ENCODE measurements at regions not wholly inside any gene's neighbourhood (a gene's known extent, or its start where the extent isn't known, plus 50 kb on each side); places are given as distances from the start of the nearest gene placed in this dataset.

DNA sequence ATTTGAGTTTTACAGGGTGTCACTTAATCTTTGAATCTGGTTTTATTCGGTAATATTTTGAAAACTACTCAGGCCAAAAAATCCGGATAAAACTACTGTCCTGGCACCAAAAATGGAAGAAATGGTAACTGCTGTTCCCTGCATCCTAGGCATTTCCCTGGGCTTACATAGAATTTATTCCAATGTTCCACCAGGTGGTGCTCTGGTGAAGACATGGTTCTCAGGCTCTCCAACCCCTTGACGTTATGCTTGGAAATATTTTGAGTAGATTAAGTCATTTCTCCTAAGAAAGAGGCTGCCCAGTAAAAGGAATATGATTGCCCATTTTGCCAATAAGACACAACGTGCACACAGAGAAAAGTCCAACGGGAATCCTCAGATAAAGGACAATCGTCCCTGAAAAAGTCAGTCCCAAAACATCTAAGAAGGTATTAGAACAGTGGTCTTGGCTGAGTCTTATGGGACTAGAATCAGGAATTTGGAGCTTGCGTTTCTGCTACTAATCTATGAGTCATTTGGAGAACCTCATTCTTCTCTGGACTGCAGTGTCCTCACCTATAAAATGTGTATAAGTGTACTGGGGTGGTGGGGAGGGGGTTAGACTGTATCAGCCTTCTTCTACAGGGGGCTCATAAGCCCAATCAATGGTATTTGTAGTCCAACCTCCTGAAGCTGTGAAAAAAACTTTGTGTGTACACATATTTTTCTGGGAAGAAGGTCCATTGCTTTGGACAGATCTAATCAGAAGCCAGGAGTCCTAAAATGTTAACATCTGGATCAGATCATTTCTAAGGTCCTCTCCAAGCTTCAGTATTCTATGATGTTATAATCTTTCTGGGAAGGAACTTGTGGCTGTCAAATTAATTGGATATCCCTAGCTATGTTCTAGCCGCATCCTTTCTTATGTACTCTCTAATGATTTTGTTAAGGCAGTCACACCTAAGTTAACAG is 131.0 kb upstream of the BMP2 start:
- Histone ChIP-seq H3K79me2 (replicated peaks; ENCODE audit: insufficient read depth, low read length) (no peaks in the 10 kb centered on the region), H3K9me3 (ENCODE audit: low read length) (no peaks in the 10 kb centered on the region), H3K36me3 (ENCODE audit: insufficient read depth, low read length) (no peaks in the 10 kb centered on the region), H3K27ac (ENCODE audit: low read length) (no peak overlapping the region), H3F3A (ENCODE audit: insufficient read depth, low read length, poor library complexity, severe bottlenecking) (no peaks in the 10 kb centered on the region), H3K4me3 (ENCODE audit: low read length) (no peak overlapping the region), H2AFZ (ENCODE audit: low read depth, low read length) (no peak overlapping the region), H3K9me2 (ENCODE audit: insufficient read depth, low read length) (no peaks in the 10 kb centered on the region), H4K20me1 (ENCODE audit: insufficient read depth) (no peaks in the 10 kb centered on the region), H3K9ac (ENCODE audit: low read length) (no peak overlapping the region), H3K4me2 (ENCODE audit: low read length) (no peak overlapping the region), H3K27me3 (ENCODE audit: insufficient read depth, low read depth, low read length) (no peaks in the 10 kb centered on the region)
- TF ChIP-seq SMC3 (conservative IDR thresholded peaks at IDR 0.05; ENCODE audit: poor library complexity): peak; percentile 37
- peak; percentile 34 for TF ChIP-seq RAD21 (conservative IDR thresholded peaks at IDR 0.05)
- TF ChIP-seq POLR2AphosphoS5 (IDR thresholded peaks at IDR 0.05): no peak
- TF ChIP-seq, protein P1, sequence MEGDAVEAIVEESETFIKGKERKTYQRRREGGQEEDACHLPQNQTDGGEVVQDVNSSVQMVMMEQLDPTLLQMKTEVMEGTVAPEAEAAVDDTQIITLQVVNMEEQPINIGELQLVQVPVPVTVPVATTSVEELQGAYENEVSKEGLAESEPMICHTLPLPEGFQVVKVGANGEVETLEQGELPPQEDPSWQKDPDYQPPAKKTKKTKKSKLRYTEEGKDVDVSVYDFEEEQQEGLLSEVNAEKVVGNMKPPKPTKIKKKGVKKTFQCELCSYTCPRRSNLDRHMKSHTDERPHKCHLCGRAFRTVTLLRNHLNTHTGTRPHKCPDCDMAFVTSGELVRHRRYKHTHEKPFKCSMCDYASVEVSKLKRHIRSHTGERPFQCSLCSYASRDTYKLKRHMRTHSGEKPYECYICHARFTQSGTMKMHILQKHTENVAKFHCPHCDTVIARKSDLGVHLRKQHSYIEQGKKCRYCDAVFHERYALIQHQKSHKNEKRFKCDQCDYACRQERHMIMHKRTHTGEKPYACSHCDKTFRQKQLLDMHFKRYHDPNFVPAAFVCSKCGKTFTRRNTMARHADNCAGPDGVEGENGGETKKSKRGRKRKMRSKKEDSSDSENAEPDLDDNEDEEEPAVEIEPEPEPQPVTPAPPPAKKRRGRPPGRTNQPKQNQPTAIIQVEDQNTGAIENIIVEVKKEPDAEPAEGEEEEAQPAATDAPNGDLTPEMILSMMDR (IDR thresholded peaks at IDR 0.05; ENCODE audit: poor library complexity, severe bottlenecking): peak; percentile 47
- no peak for TF ChIP-seq MXI1 (conservative IDR thresholded peaks at IDR 0.05; ENCODE audit: poor library complexity, severe bottlenecking)

DNA sequence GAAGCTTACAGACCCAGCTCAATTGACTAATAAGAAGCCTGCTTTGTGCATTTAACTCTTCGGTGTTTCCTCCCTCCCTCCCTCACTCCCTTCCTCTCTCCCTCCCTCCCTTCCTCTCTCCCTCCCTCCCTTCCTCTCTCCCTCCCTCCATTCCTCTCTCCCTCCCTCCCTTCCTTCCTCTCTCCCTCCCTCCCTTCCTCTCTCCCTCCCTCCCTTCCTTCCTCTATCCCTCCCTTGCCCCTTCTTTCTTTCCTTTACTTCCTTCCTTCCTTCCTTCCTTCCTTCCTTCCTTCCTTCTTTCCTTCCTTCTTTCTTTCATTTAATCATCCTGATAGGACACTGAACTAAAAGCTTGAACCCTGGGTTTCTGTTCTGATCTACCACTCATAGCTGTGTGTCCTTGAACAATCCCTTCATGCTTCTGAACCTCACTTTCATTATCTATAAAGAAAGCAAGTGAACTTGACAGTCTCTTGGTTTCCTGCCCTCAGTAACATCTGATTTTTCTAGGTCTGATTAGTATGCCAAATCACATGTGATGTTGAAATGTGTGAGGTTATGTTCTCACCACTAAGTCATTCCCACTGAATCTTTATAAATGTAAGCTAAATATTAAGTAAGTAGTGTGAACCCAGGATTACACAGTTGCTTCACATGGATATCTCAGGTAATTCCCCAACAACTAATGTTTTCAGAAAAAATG is 132.3 kb upstream of the BMP2 start:
- H3F3A ChIP-seq (ENCODE audit: insufficient read depth, low read length, poor library complexity, severe bottlenecking): no peaks in the 10 kb centered on the region
- no peaks in the 10 kb centered on the region for H3K9me3 ChIP-seq (ENCODE audit: low read length)
- TF ChIP-seq MXI1 (conservative IDR thresholded peaks at IDR 0.05; ENCODE audit: poor library complexity, severe bottlenecking) (no peak), POLR2AphosphoS5 (IDR thresholded peaks at IDR 0.05) (no peak), EZH2 (IDR thresholded peaks at IDR 0.05; ENCODE audit: borderline replicate concordance, insufficient read depth, low read length, poor library complexity, severe bottlenecking) (no peak), EP300 (conservative IDR thresholded peaks at IDR 0.05; ENCODE audit: poor library complexity, severe bottlenecking) (no peak), SMC3 (conservative IDR thresholded peaks at IDR 0.05; ENCODE audit: poor library complexity) (no peak), TAF1 (IDR thresholded peaks at IDR 0.05; ENCODE audit: low read depth) (no peak), RAD21 (conservative IDR thresholded peaks at IDR 0.05) (no peak)
- TF ChIP-seq, protein P2, sequence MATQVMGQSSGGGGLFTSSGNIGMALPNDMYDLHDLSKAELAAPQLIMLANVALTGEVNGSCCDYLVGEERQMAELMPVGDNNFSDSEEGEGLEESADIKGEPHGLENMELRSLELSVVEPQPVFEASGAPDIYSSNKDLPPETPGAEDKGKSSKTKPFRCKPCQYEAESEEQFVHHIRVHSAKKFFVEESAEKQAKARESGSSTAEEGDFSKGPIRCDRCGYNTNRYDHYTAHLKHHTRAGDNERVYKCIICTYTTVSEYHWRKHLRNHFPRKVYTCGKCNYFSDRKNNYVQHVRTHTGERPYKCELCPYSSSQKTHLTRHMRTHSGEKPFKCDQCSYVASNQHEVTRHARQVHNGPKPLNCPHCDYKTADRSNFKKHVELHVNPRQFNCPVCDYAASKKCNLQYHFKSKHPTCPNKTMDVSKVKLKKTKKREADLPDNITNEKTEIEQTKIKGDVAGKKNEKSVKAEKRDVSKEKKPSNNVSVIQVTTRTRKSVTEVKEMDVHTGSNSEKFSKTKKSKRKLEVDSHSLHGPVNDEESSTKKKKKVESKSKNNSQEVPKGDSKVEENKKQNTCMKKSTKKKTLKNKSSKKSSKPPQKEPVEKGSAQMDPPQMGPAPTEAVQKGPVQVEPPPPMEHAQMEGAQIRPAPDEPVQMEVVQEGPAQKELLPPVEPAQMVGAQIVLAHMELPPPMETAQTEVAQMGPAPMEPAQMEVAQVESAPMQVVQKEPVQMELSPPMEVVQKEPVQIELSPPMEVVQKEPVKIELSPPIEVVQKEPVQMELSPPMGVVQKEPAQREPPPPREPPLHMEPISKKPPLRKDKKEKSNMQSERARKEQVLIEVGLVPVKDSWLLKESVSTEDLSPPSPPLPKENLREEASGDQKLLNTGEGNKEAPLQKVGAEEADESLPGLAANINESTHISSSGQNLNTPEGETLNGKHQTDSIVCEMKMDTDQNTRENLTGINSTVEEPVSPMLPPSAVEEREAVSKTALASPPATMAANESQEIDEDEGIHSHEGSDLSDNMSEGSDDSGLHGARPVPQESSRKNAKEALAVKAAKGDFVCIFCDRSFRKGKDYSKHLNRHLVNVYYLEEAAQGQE (IDR thresholded peaks at IDR 0.05; ENCODE audit: borderline replicate concordance): no peak
- TF ChIP-seq, protein P1 (IDR thresholded peaks at IDR 0.05; ENCODE audit: poor library complexity, severe bottlenecking): no peak
- no peak overlapping the region for H3K27ac ChIP-seq (ENCODE audit: low read length)
- no peak overlapping the region for H2AFZ ChIP-seq (ENCODE audit: low read depth, low read length)
- H3K9ac ChIP-seq (ENCODE audit: low read length): no peak overlapping the region
- no peaks in the 10 kb centered on the region for H3K27me3 ChIP-seq (ENCODE audit: insufficient read depth, low read depth, low read length)
- H3K79me2 ChIP-seq (replicated peaks; ENCODE audit: insufficient read depth, low read length): no peaks in the 10 kb centered on the region
- no peaks in the 10 kb centered on the region for H4K20me1 ChIP-seq (ENCODE audit: insufficient read depth)
- no peaks in the 10 kb centered on the region for H3K9me2 ChIP-seq (ENCODE audit: insufficient read depth, low read length)
- no peak overlapping the region for H3K4me3 ChIP-seq (ENCODE audit: low read length)
- no peak overlapping the region for H3K4me2 ChIP-seq (ENCODE audit: low read length)
- H3K36me3 ChIP-seq (ENCODE audit: insufficient read depth, low read length): no peaks in the 10 kb centered on the region
